ENCODE measurements at regions not wholly inside any gene's neighbourhood (a gene's known extent, or its start where the extent isn't known, plus 50 kb on each side); places are given as distances from the start of the nearest gene placed in this dataset.

DNA sequence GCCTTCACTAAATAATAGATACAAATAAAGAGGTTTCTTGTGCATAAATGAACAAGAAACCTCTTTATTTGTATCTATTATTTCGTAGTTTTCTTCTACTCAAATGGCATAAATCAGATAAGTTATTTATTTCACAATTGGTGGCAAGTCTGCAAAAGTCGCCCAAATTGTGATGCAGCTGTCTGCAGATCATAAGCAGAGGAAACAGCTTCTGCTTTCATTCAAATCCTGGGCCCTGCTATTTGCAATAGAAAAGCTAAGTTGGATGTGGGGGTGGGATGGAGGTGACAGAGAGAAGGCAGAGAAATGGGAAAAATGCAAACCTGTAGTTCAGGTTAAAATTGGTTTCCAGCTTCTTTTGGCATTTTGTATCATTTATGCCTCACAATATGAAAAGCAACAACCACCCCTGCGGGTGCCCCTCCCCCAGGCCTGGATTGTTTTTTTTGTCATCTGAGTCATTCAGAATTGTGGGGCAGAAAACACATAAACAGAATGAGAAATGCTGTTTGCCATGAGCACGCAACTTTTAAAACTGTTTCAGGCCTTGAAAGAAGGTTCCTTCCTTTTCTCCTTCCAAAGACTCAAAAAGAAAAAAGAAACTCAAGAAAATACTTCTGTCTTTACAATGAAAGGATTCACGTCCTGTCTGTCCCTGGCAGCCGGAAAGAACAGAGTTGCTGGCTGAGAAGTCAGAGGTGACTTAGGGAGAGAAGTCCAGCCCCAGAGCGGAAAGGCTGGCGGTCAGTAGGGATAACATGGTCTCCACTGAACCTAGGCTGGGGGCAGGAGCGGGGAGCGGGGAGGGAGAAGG, 132.9 kb downstream of the BAMBI start:
- H3K27ac ChIP-seq (ENCODE audit: low read depth, low read length, poor library complexity, severe bottlenecking): no peak overlapping the region
- no peak for TF ChIP-seq EZH2 (IDR thresholded peaks at IDR 0.05; ENCODE audit: borderline replicate concordance, low read depth, low read length, poor library complexity, severe bottlenecking)
- TF ChIP-seq, protein P1, sequence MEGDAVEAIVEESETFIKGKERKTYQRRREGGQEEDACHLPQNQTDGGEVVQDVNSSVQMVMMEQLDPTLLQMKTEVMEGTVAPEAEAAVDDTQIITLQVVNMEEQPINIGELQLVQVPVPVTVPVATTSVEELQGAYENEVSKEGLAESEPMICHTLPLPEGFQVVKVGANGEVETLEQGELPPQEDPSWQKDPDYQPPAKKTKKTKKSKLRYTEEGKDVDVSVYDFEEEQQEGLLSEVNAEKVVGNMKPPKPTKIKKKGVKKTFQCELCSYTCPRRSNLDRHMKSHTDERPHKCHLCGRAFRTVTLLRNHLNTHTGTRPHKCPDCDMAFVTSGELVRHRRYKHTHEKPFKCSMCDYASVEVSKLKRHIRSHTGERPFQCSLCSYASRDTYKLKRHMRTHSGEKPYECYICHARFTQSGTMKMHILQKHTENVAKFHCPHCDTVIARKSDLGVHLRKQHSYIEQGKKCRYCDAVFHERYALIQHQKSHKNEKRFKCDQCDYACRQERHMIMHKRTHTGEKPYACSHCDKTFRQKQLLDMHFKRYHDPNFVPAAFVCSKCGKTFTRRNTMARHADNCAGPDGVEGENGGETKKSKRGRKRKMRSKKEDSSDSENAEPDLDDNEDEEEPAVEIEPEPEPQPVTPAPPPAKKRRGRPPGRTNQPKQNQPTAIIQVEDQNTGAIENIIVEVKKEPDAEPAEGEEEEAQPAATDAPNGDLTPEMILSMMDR (conservative IDR thresholded peaks at IDR 0.05; ENCODE audit: low read depth, low read length): no peak
- intact Hi-C loops (cut with micrococcal nuclease; ENCODE audit: unreplicated experiment): no loop called here
- H3K9me3 ChIP-seq (ENCODE audit: low read depth, low read length, poor library complexity, severe bottlenecking): no peaks in the 10 kb centered on the region
- ChIA-PET CTCF (no interaction called here), POLR2A (ENCODE audit: low non-redundant PET) (no interaction called here)
- H3K4me1 ChIP-seq (ENCODE audit: insufficient read depth, low read length, poor library complexity, severe bottlenecking): peaks cover 3% of the 10 kb centered on the region
- DNase-seq (ENCODE audit: low spot score): no peak
- H3K4me3 ChIP-seq (ENCODE audit: low read depth, low read length, poor library complexity, severe bottlenecking): no peak overlapping the region
- BruUV-seq (replicated peaks): no TSS peak
- no peaks in the 10 kb centered on the region for H3K36me3 ChIP-seq (ENCODE audit: insufficient read depth, low read length, poor library complexity, severe bottlenecking)
- H3K27me3 ChIP-seq (replicated peaks; ENCODE audit: insufficient read depth, low read depth, low read length, poor library complexity): no peaks in the 10 kb centered on the region

DNA sequence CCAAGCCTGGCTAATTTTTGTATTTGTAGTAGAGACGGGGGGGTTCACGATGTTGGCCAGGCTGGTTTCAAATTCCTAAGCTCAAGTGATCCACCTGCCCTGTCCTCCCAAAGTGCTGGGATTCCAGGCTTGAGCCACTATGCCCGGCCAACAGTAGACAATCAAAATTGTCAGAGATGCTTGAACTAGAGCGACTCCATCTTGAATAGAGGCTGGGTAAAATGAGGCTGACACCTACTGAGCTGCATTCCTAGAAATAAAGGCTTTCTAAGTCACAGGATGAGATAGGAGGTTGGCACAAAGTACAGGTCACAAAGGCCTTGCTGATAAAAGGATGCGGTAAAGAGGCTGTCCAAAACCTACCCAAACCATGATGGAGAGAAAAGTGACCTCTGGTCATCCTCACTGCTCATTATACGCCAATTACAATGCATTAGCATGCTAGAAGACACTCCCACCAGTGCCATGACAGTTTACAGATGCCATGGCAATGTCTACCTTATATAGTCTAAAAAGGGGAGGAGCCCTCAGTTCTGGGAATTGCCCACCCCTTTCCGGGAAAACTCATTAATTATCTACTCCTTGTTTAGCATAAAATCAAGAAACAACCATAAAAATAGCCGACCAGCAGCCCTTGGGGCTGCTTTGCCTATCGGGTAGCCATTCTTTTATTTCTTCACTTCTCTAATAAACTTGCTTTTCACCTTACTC, 134.5 kb downstream of the BAMBI start:
- ChIA-PET POLR2A (ENCODE audit: low non-redundant PET) (no interaction called here), CTCF (no interaction called here)
- Histone ChIP-seq H3K4me3 (ENCODE audit: low read depth, low read length, poor library complexity, severe bottlenecking) (no peak overlapping the region), H3K27ac (ENCODE audit: low read depth, low read length, poor library complexity, severe bottlenecking) (no peak overlapping the region), H3K4me1 (ENCODE audit: insufficient read depth, low read length, poor library complexity, severe bottlenecking) (peaks cover 3% of the 10 kb centered on the region), H3K9me3 (ENCODE audit: low read depth, low read length, poor library complexity, severe bottlenecking) (no peaks in the 10 kb centered on the region), H3K36me3 (ENCODE audit: insufficient read depth, low read length, poor library complexity, severe bottlenecking) (no peaks in the 10 kb centered on the region), H3K27me3 (replicated peaks; ENCODE audit: insufficient read depth, low read depth, low read length, poor library complexity) (no peaks in the 10 kb centered on the region)
- TF ChIP-seq, protein P1 (conservative IDR thresholded peaks at IDR 0.05; ENCODE audit: low read depth, low read length): no peak
- BruUV-seq (replicated peaks): no TSS peak
- no peak for DNase-seq (ENCODE audit: low spot score)
- intact Hi-C loops (cut with micrococcal nuclease; ENCODE audit: unreplicated experiment): no loop called here

DNA sequence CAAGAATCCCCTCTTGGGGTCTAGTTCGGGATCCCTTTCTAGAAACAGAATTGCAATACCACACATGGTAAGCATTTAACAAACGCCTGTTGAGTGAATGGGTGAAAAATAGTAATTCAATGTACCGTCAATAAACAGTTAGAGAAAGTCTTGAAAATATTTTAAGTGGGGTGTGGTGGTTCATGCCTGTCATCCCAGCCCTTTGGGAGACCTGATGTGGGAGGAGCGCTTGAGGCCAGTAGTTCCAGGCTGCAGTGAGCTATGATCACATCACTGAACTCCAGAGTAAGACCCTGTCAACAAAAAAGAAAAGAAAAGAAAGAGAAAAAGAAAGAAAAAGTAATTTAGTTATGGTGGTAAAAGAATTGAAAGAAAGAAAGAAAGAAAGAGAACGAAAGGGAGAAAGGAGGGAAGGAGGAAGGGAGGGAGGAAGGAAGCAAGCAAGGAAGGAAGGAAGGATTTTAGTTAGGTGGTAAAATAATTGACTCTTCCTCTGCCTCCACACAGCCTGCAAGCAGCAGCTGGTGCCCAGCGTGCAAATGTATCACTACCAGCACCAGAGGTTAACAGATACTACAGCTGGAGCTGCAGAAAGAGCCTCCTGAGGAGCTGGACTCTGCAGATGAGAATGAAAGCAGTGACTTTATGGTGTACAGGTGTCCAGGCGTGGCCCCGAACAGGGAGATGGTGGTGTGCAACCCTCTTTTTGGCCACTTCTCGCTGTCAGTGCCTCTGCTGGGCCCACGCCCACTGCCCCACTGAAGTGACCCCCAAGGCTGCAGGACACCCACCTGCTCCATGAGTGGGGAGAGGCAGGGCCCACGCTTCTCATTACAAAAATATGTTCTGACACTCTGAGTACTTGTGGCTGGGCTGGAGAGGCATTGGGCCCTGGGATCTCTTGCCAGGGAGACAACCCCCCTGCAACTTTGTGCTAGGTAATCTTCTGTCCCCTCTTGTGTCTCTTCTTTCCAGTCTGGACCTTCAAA, 135.4 kb downstream of the BAMBI start:
- TF ChIP-seq, protein P1 (conservative IDR thresholded peaks at IDR 0.05; ENCODE audit: low read depth, low read length): no peak
- TF ChIP-seq EZH2 (IDR thresholded peaks at IDR 0.05; ENCODE audit: borderline replicate concordance, low read depth, low read length, poor library complexity, severe bottlenecking): no peak
- Histone ChIP-seq H3K4me3 (ENCODE audit: low read depth, low read length, poor library complexity, severe bottlenecking) (no peak overlapping the region), H3K27me3 (replicated peaks; ENCODE audit: insufficient read depth, low read depth, low read length, poor library complexity) (no peaks in the 10 kb centered on the region), H3K4me1 (ENCODE audit: insufficient read depth, low read length, poor library complexity, severe bottlenecking) (peaks cover 3% of the 10 kb centered on the region), H3K9me3 (ENCODE audit: low read depth, low read length, poor library complexity, severe bottlenecking) (no peaks in the 10 kb centered on the region), H3K36me3 (ENCODE audit: insufficient read depth, low read length, poor library complexity, severe bottlenecking) (no peaks in the 10 kb centered on the region), H3K27ac (ENCODE audit: low read depth, low read length, poor library complexity, severe bottlenecking) (no peak overlapping the region)
- intact Hi-C loops (cut with micrococcal nuclease; ENCODE audit: unreplicated experiment): no loop called here
- BruUV-seq (replicated peaks): no TSS peak
- ChIA-PET CTCF (no interaction called here), POLR2A (ENCODE audit: low non-redundant PET) (no interaction called here)
- DNase-seq (ENCODE audit: low spot score): no peak

Data from A673 (cell line).